D721Med (cell line): ENCODE measurements at regions not wholly inside any gene's neighbourhood (a gene's known extent, or its start where the extent isn't known, plus 50 kb on each side); places are given as distances from the start of the nearest gene placed in this dataset.

Source experiments
- DNase-seq: peaks from one replicate; pipeline ENCODE4 v3.0.0; 2011; ENCODE audit warnings: low spot score; ENCODE audit not compliant: insufficient read length
- FAIRE-seq: peaks from 2 replicates; lab custom pipeline; 2011; peaks lifted over from hg19 to GRCh38; lab: Jason Lieb, UNC
- TF ChIP-seq, protein P1 (sequence below): IDR thresholded peaks from 2 replicates; pipeline ENCODE4 v1.5.1; 2012; ENCODE audit warnings: mild to moderate bottlenecking, control low read depth; ENCODE audit not compliant: insufficient read depth; ENCODE audit errors: missing control alignments

DNA sequence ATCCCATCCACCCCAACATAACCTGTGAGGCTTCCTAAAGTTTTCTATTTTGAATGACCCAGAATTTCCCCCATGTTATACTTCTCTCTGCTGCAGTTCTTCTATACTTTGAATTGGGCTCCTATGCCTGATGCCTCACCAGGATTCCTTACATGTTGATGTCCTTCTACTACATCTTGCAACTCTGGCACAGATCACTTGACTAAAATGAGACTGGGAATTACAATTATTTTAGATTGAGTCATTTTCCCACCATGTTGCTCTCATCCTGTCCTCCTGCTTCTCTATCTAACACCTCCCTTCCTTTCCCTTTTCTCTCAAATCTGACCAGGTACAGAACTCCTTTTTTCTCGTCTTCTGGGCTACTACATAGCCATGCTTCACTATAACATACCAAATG lies 314.0 kb upstream of the KCNJ16 start:
- TF ChIP-seq, protein P1, sequence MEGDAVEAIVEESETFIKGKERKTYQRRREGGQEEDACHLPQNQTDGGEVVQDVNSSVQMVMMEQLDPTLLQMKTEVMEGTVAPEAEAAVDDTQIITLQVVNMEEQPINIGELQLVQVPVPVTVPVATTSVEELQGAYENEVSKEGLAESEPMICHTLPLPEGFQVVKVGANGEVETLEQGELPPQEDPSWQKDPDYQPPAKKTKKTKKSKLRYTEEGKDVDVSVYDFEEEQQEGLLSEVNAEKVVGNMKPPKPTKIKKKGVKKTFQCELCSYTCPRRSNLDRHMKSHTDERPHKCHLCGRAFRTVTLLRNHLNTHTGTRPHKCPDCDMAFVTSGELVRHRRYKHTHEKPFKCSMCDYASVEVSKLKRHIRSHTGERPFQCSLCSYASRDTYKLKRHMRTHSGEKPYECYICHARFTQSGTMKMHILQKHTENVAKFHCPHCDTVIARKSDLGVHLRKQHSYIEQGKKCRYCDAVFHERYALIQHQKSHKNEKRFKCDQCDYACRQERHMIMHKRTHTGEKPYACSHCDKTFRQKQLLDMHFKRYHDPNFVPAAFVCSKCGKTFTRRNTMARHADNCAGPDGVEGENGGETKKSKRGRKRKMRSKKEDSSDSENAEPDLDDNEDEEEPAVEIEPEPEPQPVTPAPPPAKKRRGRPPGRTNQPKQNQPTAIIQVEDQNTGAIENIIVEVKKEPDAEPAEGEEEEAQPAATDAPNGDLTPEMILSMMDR, result no peak
- DNase-seq (no peak), FAIRE-seq (no peak)

DNA sequence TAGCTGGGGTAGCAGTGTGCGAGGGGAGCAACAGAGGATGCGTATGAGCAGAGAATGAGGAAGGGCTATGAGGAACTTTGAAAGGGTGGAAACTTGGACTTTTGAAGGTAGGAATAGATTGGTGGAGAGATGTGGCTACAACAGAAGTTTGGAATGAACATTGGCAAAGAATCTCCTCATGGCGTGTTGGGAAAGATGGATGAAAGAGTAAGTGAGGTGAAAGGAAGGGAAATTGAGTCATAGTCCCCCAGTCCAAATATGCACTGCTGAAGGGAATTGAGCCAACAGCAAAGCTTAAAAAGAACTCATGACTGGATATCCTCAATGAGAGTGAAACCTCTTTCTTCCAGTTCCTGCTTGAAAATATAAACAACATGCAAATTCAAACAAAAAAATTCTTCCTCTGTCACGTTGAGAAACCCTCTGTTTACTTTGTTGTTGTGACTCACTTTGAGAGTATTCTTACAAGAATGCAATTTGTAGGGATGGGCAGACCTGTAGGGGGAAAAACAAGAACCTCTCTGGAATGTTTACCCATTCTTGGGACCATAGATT lies 313.2 kb upstream of the KCNJ16 start:
- no peak for DNase-seq
- TF ChIP-seq, protein P1, result no peak
- no peak for FAIRE-seq

- no peak for DNase-seq
- TF ChIP-seq, protein P1, result no peak
- no peak for FAIRE-seq
Measured at GRCh38 chr17:69762359-69762758, 312.7 kb upstream of the KCNJ16 start.

DNA sequence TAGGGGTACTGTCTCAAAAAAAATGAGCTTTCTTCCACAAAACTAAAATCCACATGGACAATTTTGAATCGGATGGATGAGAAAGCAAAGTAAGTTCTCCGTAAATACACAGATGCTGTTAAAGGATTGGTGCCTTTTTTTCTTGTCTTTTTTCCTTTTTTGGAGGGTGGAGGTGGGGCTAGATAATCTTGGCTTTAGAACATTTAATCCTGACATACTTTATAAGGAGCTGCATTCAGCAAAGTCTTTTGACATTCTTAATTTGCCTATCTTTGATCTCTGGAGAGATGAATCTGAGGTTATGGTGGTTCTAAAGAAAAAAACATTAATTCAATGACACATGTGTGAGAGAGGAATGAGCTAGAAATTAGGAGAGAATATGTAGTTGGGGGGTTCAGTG lies 312.3 kb upstream of the KCNJ16 start:
- FAIRE-seq (no peak), DNase-seq (no peak)
- TF ChIP-seq, protein P1, result no peak

DNA sequence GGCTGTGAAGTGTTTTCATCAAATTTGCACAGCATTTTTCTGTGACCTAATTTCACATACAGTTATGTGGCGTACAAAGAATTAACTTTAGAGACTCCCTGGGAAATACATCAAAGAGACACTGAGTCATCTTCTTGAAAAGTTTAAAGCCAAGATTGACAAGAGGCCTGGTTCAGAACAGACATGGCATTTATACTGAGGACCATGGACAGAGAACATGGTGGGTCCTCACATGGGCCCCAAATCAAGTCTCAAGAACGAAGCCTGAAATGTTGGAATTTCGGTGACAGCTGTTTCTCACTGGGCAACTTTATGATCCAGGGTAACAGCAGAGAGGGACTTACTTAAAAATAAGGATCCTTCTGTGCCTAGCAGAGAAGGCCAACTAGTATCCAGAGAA lies 311.5 kb upstream of the KCNJ16 start:
- TF ChIP-seq, protein P1, result no peak
- no peak for FAIRE-seq
- no peak for DNase-seq

DNA sequence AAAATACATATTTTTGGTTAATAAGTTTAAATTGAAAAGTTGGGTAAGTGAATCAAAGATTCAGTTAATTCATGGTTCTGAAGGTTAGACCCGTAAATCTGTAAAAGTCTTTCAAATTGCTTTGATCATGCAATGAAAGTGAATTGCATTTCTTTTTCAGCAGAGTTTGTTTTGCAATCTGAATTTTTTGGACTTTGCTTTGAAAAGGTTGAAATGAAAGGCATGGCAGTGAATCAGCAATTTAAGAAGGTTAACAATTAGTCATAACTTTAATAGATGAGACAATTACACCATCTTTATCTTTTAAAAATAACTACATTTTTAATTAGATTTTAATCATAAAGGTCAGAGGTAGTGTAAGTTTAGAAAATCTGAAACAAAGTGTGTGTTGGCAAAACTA lies 310.9 kb upstream of the KCNJ16 start:
- FAIRE-seq, result peak; percentile 83
- no peak for DNase-seq
- TF ChIP-seq, protein P1, result no peak

DNA sequence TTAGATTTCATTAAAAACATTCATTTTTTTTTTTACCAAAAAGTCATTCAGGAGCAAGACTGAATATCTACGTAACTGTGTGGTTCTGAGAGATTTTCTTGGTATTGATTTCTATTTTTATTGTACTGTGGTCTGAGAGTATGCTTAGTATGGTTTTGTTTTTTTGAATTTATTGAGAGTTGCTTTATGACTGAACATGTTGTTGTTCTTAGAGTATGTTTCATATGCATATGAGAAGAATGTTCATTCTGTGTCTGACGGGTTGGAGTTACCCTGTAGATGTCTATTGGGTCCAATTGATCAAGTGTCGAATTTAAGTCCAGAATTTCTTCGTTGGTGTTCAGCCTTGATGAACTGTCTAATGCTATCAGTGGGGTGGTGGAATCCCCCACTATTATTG lies 306.0 kb upstream of the KCNJ16 start:
- TF ChIP-seq, protein P1, result no peak
- DNase-seq, result no peak
- no peak for FAIRE-seq
